ENCODE measurements at regions not wholly inside any gene's neighbourhood (a gene's known extent, or its start where the extent isn't known, plus 50 kb on each side); places are given as distances from the start of the nearest gene placed in this dataset.

DNA sequence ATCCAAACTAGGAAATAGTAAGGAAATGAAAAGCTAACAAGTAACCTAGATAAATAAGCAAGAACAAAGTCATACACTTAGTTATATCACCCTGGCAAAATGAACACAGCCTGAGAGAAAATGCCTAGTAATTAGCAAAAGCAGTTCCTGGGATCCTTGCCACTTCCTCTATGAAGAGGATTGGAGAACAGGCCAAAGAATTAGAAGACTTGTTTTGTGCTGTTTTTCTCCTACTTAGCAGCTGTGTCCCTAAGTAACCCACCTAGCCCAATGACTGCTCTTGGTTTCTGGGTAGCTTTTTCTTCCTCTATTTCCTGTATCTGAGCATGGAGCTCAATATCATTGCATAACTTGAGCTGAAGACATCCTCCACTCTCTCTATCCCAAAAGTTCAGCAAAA, 713.9 kb downstream of the ETS1 start:
- Mint-ChIP-seq H3K4me1 (ENCODE audit: insufficient read depth, unreplicated experiment) (no peaks in the 10 kb centered on the region), H3K27me3 (ENCODE audit: insufficient read depth, unreplicated experiment) (no peaks in the 10 kb centered on the region), H3K36me3 (ENCODE audit: insufficient read depth, unreplicated experiment) (peaks cover 4% of the 10 kb centered on the region), H3K4me3 (ENCODE audit: unreplicated experiment) (no peak overlapping the region), H3K27ac (ENCODE audit: low read depth, unreplicated experiment) (no peak overlapping the region), H3K9me3 (ENCODE audit: unreplicated experiment) (no peaks in the 10 kb centered on the region)
- no TSS peak for BruUV-seq (replicated peaks)
- ChIA-PET CTCF (interaction anchor here (0.6 to 1.4 kb wide), 2 partner anchors 30 to 171 kb away, joined by 3 to 7 read pairs; no protein-coding TSS in a partner anchor), POLR2A (no interaction called here)
- TF ChIP-seq, protein P1, sequence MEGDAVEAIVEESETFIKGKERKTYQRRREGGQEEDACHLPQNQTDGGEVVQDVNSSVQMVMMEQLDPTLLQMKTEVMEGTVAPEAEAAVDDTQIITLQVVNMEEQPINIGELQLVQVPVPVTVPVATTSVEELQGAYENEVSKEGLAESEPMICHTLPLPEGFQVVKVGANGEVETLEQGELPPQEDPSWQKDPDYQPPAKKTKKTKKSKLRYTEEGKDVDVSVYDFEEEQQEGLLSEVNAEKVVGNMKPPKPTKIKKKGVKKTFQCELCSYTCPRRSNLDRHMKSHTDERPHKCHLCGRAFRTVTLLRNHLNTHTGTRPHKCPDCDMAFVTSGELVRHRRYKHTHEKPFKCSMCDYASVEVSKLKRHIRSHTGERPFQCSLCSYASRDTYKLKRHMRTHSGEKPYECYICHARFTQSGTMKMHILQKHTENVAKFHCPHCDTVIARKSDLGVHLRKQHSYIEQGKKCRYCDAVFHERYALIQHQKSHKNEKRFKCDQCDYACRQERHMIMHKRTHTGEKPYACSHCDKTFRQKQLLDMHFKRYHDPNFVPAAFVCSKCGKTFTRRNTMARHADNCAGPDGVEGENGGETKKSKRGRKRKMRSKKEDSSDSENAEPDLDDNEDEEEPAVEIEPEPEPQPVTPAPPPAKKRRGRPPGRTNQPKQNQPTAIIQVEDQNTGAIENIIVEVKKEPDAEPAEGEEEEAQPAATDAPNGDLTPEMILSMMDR (IDR thresholded peaks at IDR 0.05; ENCODE audit: unreplicated experiment): no peak
- intact Hi-C loops (cut with micrococcal nuclease): no loop called here
- no peak for DNase-seq (ENCODE audit: unreplicated experiment)

DNA sequence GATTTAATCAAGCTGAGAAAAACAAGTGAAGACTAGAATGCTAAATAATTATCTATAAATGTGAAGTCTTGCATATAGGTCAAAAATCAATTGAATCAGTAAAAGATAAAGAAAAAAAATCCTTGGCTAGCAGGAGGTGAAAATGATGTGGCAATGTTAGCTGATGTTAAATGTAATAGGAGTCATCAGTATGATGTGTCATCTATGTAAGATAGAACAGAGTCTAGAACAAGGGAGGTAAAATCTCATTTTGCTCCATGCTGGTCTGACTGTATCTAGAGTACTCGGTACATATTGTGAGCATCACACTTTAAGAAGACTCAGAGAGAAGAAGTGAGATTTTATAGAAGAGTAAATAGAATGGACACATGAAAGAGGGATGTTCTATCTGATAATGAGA, 721.2 kb downstream of the ETS1 start:
- CTCF ChIA-PET: interaction anchor here (0.6 to 0.8 kb wide), 2 partner anchors 20 to 164 kb away, joined by 3 read pairs; no protein-coding TSS in a partner anchor
- Mint-ChIP-seq H3K9me3 (ENCODE audit: unreplicated experiment) (no peaks in the 10 kb centered on the region), H3K4me1 (ENCODE audit: insufficient read depth, unreplicated experiment) (peaks cover 24% of the 10 kb centered on the region), H3K27ac (ENCODE audit: low read depth, unreplicated experiment) (no peak overlapping the region), H3K27me3 (ENCODE audit: insufficient read depth, unreplicated experiment) (no peaks in the 10 kb centered on the region), H3K4me3 (ENCODE audit: unreplicated experiment) (no peak overlapping the region), H3K36me3 (ENCODE audit: insufficient read depth, unreplicated experiment) (no peaks in the 10 kb centered on the region)
- intact Hi-C loops (cut with micrococcal nuclease): no loop called here
- DNase-seq (ENCODE audit: unreplicated experiment): peak; percentile 4
- BruUV-seq (replicated peaks): no TSS peak
- TF ChIP-seq, protein P1 (IDR thresholded peaks at IDR 0.05; ENCODE audit: unreplicated experiment): no peak
- POLR2A ChIA-PET: interaction anchor here (0.6 kb wide), 2 partner anchors 22 to 54 kb away, joined by 3 read pairs; no protein-coding TSS in a partner anchor

DNA sequence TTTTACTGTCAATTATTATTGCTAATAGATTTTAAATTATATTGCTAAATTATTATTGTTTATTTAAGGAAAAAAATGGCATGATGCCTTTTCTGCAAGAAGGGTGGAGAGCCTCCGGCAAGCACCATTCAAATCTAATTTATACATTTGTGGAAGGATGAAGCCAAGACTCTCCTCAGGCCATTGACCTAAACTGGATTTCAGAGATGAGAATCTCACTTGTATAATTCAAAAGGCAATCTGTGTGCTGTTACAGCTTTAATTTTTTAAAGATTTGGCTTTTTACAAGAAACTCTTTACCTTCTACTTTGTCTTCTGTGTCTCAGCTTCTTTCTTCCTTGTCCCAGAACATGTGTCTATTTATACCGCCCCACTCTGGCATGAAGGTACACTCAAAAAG, 722.5 kb downstream of the ETS1 start:
- H3K4me1 Mint-ChIP-seq (ENCODE audit: insufficient read depth, unreplicated experiment): peaks cover 24% of the 10 kb centered on the region
- TF ChIP-seq, protein P1 (IDR thresholded peaks at IDR 0.05; ENCODE audit: unreplicated experiment): no peak
- BruUV-seq (replicated peaks): no TSS peak
- H3K9me3 Mint-ChIP-seq (ENCODE audit: unreplicated experiment): no peaks in the 10 kb centered on the region
- H3K4me3 Mint-ChIP-seq (ENCODE audit: unreplicated experiment): no peak overlapping the region
- ChIA-PET CTCF (interaction anchor here (0.6 to 0.7 kb wide), 3 partner anchors 17 to 50 kb away, joined by 3 to 4 read pairs (median 3); no protein-coding TSS in a partner anchor), POLR2A (interaction anchor here (0.9 kb wide), 1 partner anchor 23 kb away, joined by 3 read pairs; no protein-coding TSS in a partner anchor)
- no peak overlapping the region for H3K27ac Mint-ChIP-seq (ENCODE audit: low read depth, unreplicated experiment)
- no peaks in the 10 kb centered on the region for H3K36me3 Mint-ChIP-seq (ENCODE audit: insufficient read depth, unreplicated experiment)
- DNase-seq (ENCODE audit: unreplicated experiment): no peak
- H3K27me3 Mint-ChIP-seq (ENCODE audit: insufficient read depth, unreplicated experiment): no peaks in the 10 kb centered on the region
- intact Hi-C loops (cut with micrococcal nuclease): no loop called here

DNA sequence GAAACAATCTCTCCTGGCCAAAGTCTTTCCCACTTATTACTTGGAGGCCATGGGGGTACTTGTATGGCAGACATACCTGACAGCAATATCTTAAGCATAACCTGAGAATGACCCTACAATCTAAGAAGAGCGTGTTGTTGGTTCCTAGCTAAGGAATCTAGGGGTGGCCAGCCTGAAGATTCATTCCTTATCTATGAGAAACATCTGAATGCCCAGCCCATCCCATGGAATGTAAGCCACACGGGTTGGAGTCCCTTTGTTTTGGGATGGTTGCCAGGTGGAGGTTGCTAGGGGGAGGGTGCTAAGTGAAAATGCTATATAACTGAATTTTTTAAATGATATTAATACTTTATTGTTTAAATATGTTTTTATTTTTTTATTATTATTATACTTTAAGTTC, 725.0 kb downstream of the ETS1 start:
- DNase-seq (ENCODE audit: unreplicated experiment): peak; percentile 24
- H3K4me1 Mint-ChIP-seq (ENCODE audit: insufficient read depth, unreplicated experiment): peaks cover 24% of the 10 kb centered on the region
- no peaks in the 10 kb centered on the region for H3K27me3 Mint-ChIP-seq (ENCODE audit: insufficient read depth, unreplicated experiment)
- TF ChIP-seq, protein P1 (IDR thresholded peaks at IDR 0.05; ENCODE audit: unreplicated experiment): no peak
- BruUV-seq (replicated peaks): no TSS peak
- H3K36me3 Mint-ChIP-seq (ENCODE audit: insufficient read depth, unreplicated experiment): no peaks in the 10 kb centered on the region
- CTCF ChIA-PET: interaction anchor here (0.7 to 1.3 kb wide), 2 partner anchors 19 to 55 kb away, joined by 4 read pairs; no protein-coding TSS in a partner anchor
- H3K27ac Mint-ChIP-seq (ENCODE audit: low read depth, unreplicated experiment): peak overlapping the region; percentile 78
- POLR2A ChIA-PET: no interaction called here
- intact Hi-C loops (cut with micrococcal nuclease): no loop called here
- H3K4me3 Mint-ChIP-seq (ENCODE audit: unreplicated experiment): no peak overlapping the region
- H3K9me3 Mint-ChIP-seq (ENCODE audit: unreplicated experiment): no peaks in the 10 kb centered on the region

Measured in MCF 10A (cell line).